ENCODE measurements at regions not wholly inside any gene's neighbourhood (a gene's known extent, or its start where the extent isn't known, plus 50 kb on each side); places are given as distances from the start of the nearest gene placed in this dataset.
"Not testable (repeated sequence)": the region's sequence is repeated elsewhere in the genome, so short reads cannot be mapped to it uniquely, and the experiment has no call there.

DNA sequence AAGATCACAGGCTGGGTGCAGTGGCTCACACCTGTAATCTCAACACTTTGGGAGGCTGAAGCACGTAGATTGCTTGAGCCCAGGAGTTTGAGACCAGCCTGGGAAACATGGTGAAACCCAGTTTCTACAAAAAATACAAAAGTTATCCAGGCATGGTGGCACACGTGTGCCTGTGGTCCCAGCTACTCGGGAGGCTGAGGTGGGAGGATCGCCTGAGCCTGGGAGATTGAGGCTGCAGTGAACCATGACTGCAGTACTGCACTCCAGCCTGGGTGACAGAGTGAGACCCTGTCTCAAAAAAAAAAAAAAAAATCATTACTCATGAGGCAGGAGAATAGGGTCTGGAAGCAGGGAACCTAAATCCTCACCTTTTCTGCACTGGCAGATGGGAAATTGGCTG, 79.1 kb upstream of the CLDN5 start:
- H3K9me3 ChIP-seq (replicated peaks; ENCODE audit: control insufficient read depth, insufficient read depth, low read depth, low read length); H3K36me3 ChIP-seq (ENCODE audit: control insufficient read depth, insufficient read depth, low read length); CTCF ChIA-PET (ENCODE audit: low intra/inter-chr PET ratio); FAIRE-seq; BruUV-seq (replicated peaks); H3K9me1 ChIP-seq (ENCODE audit: control insufficient read depth, insufficient read depth, low read length); DNase-seq (ENCODE audit: extremely low read depth in 1 of 4, low spot score in 3 of 4); H3K79me2 ChIP-seq (ENCODE audit: control insufficient read depth, insufficient read depth, low read length); H3K4me2 ChIP-seq (ENCODE audit: insufficient read depth, low read length); H3K9ac ChIP-seq (ENCODE audit: insufficient read depth in 1 of 2, low read depth in 2 of 2, low read length in 2 of 2); ATAC-seq; H3K27ac ChIP-seq (ENCODE audit: extremely low read depth, low read depth, low read length); H2AFZ ChIP-seq (ENCODE audit: low read depth, low read length); in situ Hi-C loops (cut with MboI); H3K4me3 ChIP-seq; TF ChIP-seq ZBTB40 (IDR thresholded peaks at IDR 0.05): not testable (repeated sequence)
- POLR2A ChIA-PET = interaction anchor here (0.7 to 2.3 kb wide), 5 partner anchors 10 to 461 kb away, joined by 3 to 9 read pairs (median 4); no protein-coding TSS in a partner anchor
- Histone ChIP-seq H3K27me3 (ENCODE audit: control insufficient read depth in 2 of 2, insufficient read depth in 2 of 2, low read length in 2 of 2) (peaks cover 85 to 90% of the 10 kb centered on the region in 2 experiments), H3K4me1 (replicated peaks in 1 of 2; ENCODE audit: control insufficient read depth in 2 of 2, insufficient read depth in 2 of 2, low read length in 2 of 2) (peaks cover 9 to 14% of the 10 kb centered on the region in 2 experiments; a peak in 4 of 5 replicates), H4K20me1 (replicated peaks; ENCODE audit: control insufficient read depth, insufficient read depth, low read length) (peaks cover 30% of the 10 kb centered on the region)
- 2% methylated on average over 4 of the region's 4 CpGs for WGBS (ENCODE audit: insufficient coverage, low coverage, missing lambda C conversion rate)
- intact Hi-C loops (cut with micrococcal nuclease) = loop anchor here (10.0 kb wide), 2 partner anchors 61 to 529 kb away; no protein-coding TSS in a partner anchor
- TF ChIP-seq MCM7 (IDR thresholded peaks at IDR 0.05) = 0 out of 4 replicates have a peak, but pooled peaks of 1 of the 2 experiments have one; percentile 62
- TF ChIP-seq USF1 (CRISPR knock-in tag; IDR thresholded peaks at IDR 0.05) = 0 out of 2 replicates have a peak, but pooled peaks have one; percentile 27
- TF ChIP-seq, protein P1, sequence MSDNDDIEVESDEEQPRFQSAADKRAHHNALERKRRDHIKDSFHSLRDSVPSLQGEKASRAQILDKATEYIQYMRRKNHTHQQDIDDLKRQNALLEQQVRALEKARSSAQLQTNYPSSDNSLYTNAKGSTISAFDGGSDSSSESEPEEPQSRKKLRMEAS (CRISPR knock-in tag; IDR thresholded peaks at IDR 0.05) = peak; percentile 38; the same call in 1 of the 2 replicates
- TF ChIP-seq PURB (CRISPR knock-in tag; IDR thresholded peaks at IDR 0.05; ENCODE audit: low read depth) = peak; percentile 88; the same call in 1 of the 2 replicates
- peak; percentile 10; the same call in 1 of the 2 replicates for TF ChIP-seq ZBTB40 (CRISPR knock-in tag; IDR thresholded peaks at IDR 0.05)
